MG63 (cell line): ENCODE measurements at regions not wholly inside any gene's neighbourhood (a gene's known extent, or its start where the extent isn't known, plus 50 kb on each side); places are given as distances from the start of the nearest gene placed in this dataset.

Experiments
- DNase-seq: peaks from one replicate; pipeline ENCODE4 v3.0.0-alpha.2; 2020
- H3K27me3 ChIP-seq: fragments of 250-450 bp; sonication (Bioruptor Pico); 2 replicates; pipeline ENCODE4 v1.5.1; 2020; ENCODE audit warnings: mild to moderate bottlenecking, moderate library complexity
- H3K36me3 ChIP-seq: fragments of 250-450 bp; sonication (Bioruptor Pico); 2 replicates; pipeline ENCODE4 v1.5.1; 2020; ENCODE audit warnings: mild to moderate bottlenecking, moderate library complexity
- H3K4me3 ChIP-seq: fragments of 250-450 bp; sonication (Bioruptor Pico); 2 replicates; pipeline ENCODE4 v1.5.1; 2020; ENCODE audit warnings: mild to moderate bottlenecking, moderate library complexity
- H3K9me3 ChIP-seq: fragments of 250-450 bp; sonication (Bioruptor Pico); 2 replicates; pipeline ENCODE4 v1.5.1; 2020; ENCODE audit warnings: mild to moderate bottlenecking, moderate library complexity

GRCh38 chr12:77500089-77500488, 330.6 kb upstream of the NAV3 start:
- Histone ChIP-seq H3K4me3 (no peak overlapping the region), H3K27me3 (no peaks in the 10 kb centered on the region), H3K36me3 (no peaks in the 10 kb centered on the region), H3K9me3 (no peaks in the 10 kb centered on the region)
- DNase-seq = no peak

GRCh38 chr12:77497647-77498046, 333.0 kb upstream of the NAV3 start:
- Histone ChIP-seq H3K9me3 (no peaks in the 10 kb centered on the region), H3K4me3 (no peak overlapping the region), H3K36me3 (no peaks in the 10 kb centered on the region), H3K27me3 (no peaks in the 10 kb centered on the region)
- DNase-seq = no peak

- Histone ChIP-seq H3K36me3 (no peaks in the 10 kb centered on the region), H3K27me3 (no peaks in the 10 kb centered on the region), H3K9me3 (no peaks in the 10 kb centered on the region), H3K4me3 (no peak overlapping the region)
- no peak for DNase-seq
Observed at GRCh38 chr12:77496714-77497113, 334.0 kb upstream of the NAV3 start.

- H3K27me3 ChIP-seq = no peaks in the 10 kb centered on the region
- DNase-seq = no peak
- no peak overlapping the region for H3K4me3 ChIP-seq
- H3K9me3 ChIP-seq = no peaks in the 10 kb centered on the region
- no peaks in the 10 kb centered on the region for H3K36me3 ChIP-seq
Observed at GRCh38 chr12:77494296-77494695, 336.4 kb upstream of the NAV3 start.

- peak; percentile 23 for DNase-seq
- H3K36me3 ChIP-seq = no peaks in the 10 kb centered on the region
Observed at GRCh38 chr12:77493302-77494168, 337.2 kb upstream of the NAV3 start.

GRCh38 chr12:77492536-77492935, 338.2 kb upstream of the NAV3 start:
- Histone ChIP-seq H3K36me3 (no peaks in the 10 kb centered on the region), H3K27me3 (no peaks in the 10 kb centered on the region), H3K4me3 (no peak overlapping the region), H3K9me3 (no peaks in the 10 kb centered on the region)
- no peak for DNase-seq

More at GRCh38 chr12:77493302-77494168, 337.2 kb upstream of the NAV3 start:
- Histone ChIP-seq H3K9me3 (no peaks in the 10 kb centered on the region), H3K4me3 (no peak overlapping the region), H3K27me3 (no peaks in the 10 kb centered on the region)

- Histone ChIP-seq H3K27me3 (0 out of 2 replicates have a peak, but pooled peaks cover 3% of the 10 kb centered on the region), H3K36me3 (no peaks in the 10 kb centered on the region), H3K4me3 (no peak overlapping the region), H3K9me3 (no peaks in the 10 kb centered on the region)
- no peak for DNase-seq
Observed at GRCh38 chr12:77489331-77489970, 341.2 kb upstream of the NAV3 start.

- Histone ChIP-seq H3K9me3 (no peaks in the 10 kb centered on the region), H3K36me3 (no peaks in the 10 kb centered on the region), H3K27me3 (0 out of 2 replicates have a peak, but pooled peaks cover 3% of the 10 kb centered on the region), H3K4me3 (no peak overlapping the region)
- no peak for DNase-seq
Observed at GRCh38 chr12:77488041-77488620, 342.6 kb upstream of the NAV3 start.

GRCh38 chr12:77486872-77487271, 343.8 kb upstream of the NAV3 start:
- H3K36me3 ChIP-seq = no peaks in the 10 kb centered on the region
- 0 out of 2 replicates have a peak, but pooled peaks cover 3% of the 10 kb centered on the region for H3K27me3 ChIP-seq
- DNase-seq = no peak
- H3K4me3 ChIP-seq = no peak overlapping the region
- H3K9me3 ChIP-seq = no peaks in the 10 kb centered on the region

- no peaks in the 10 kb centered on the region for H3K36me3 ChIP-seq
- no peak for DNase-seq
- H3K27me3 ChIP-seq = 0 out of 2 replicates have a peak, but pooled peaks cover 7% of the 10 kb centered on the region
- H3K9me3 ChIP-seq = no peaks in the 10 kb centered on the region
- H3K4me3 ChIP-seq = no peak overlapping the region
Observed at GRCh38 chr12:77485961-77486854, 344.5 kb upstream of the NAV3 start.

- 0 out of 2 replicates have a peak, but pooled peaks cover 9% of the 10 kb centered on the region for H3K27me3 ChIP-seq
- H3K36me3 ChIP-seq = no peaks in the 10 kb centered on the region
- no peak for DNase-seq
- no peaks in the 10 kb centered on the region for H3K9me3 ChIP-seq
- no peak overlapping the region for H3K4me3 ChIP-seq
Observed at GRCh38 chr12:77481687-77482086, 349.0 kb upstream of the NAV3 start.

GRCh38 chr12:77477907-77478533, 352.7 kb upstream of the NAV3 start:
- H3K4me3 ChIP-seq = no peak overlapping the region
- no peaks in the 10 kb centered on the region for H3K36me3 ChIP-seq
- DNase-seq = no peak
- 0 out of 2 replicates have a peak, but pooled peaks cover 6% of the 10 kb centered on the region for H3K27me3 ChIP-seq
- no peaks in the 10 kb centered on the region for H3K9me3 ChIP-seq

GRCh38 chr12:77471801-77472200, 358.9 kb upstream of the NAV3 start:
- no peak for DNase-seq
- H3K27me3 ChIP-seq = no peaks in the 10 kb centered on the region
- no peaks in the 10 kb centered on the region for H3K36me3 ChIP-seq
- no peaks in the 10 kb centered on the region for H3K9me3 ChIP-seq
- H3K4me3 ChIP-seq = no peak overlapping the region

- H3K27me3 ChIP-seq = no peaks in the 10 kb centered on the region
- H3K4me3 ChIP-seq = no peak overlapping the region
- DNase-seq = no peak
- H3K9me3 ChIP-seq = no peaks in the 10 kb centered on the region
- H3K36me3 ChIP-seq = no peaks in the 10 kb centered on the region
Observed at GRCh38 chr12:77469578-77470333, 360.9 kb upstream of the NAV3 start.

GRCh38 chr12:77442633-77443032, 377.3 kb upstream of the E2F7 start:
- no peak for DNase-seq
- no peaks in the 10 kb centered on the region for H3K36me3 ChIP-seq

More at GRCh38 chr12:77442633-77443032, 377.3 kb upstream of the E2F7 start:
- Histone ChIP-seq H3K4me3 (no peak overlapping the region), H3K27me3 (peaks cover 2% of the 10 kb centered on the region; the same call in 1 of the 2 replicates), H3K9me3 (no peaks in the 10 kb centered on the region)
